Smooth muscle cell (in vitro differentiated cells): ENCODE measurements at regions not wholly inside any gene's neighbourhood (a gene's known extent, or its start where the extent isn't known, plus 50 kb on each side); places are given as distances from the start of the nearest gene placed in this dataset.

Experiments
- DNase-seq: peaks from one replicate; lab custom pipeline; 2025; ENCODE audit not compliant: unreplicated experiment; lab: John Stamatoyannopoulos, UW
- H2AFZ ChIP-seq: fragments of 200-600 bp; sonication (generic); 2 replicates; pipeline ENCODE4 v1.6.0; 2016; ENCODE audit warnings: antibody characterized with exemption, low read depth, mild to moderate bottlenecking
- H3F3A ChIP-seq: fragments of 200-600 bp; sonication (generic); 2 replicates; pipeline ENCODE4 v1.6.0; 2017; ENCODE audit warnings: antibody characterized with exemption, low read depth
- H3K27ac ChIP-seq: fragments of 200-600 bp; sonication (generic); 2 replicates; pipeline ENCODE4 v1.5.1; 2016; ENCODE audit warnings: low read depth, mild to moderate bottlenecking
- H3K27me3 ChIP-seq: fragments of 200-600 bp; sonication (generic); 2 replicates; pipeline ENCODE4 v1.6.1; 2016; ENCODE audit warnings: low read depth, mild to moderate bottlenecking
- H3K36me3 ChIP-seq: fragments of 200-600 bp; sonication (generic); 2 replicates; pipeline ENCODE4 v1.5.1; 2016; ENCODE audit warnings: low read depth
- H3K4me1 ChIP-seq: fragments of 200-600 bp; sonication (generic); 2 replicates; pipeline ENCODE4 v1.5.1; 2016; ENCODE audit warnings: low read depth
- H3K4me2 ChIP-seq: fragments of 200-600 bp; sonication (generic); 2 replicates; pipeline ENCODE4 v1.6.0; 2016; ENCODE audit warnings: mild to moderate bottlenecking
- H3K4me3 ChIP-seq: fragments of 200-600 bp; sonication (generic); 2 replicates; pipeline ENCODE4 v1.5.1; 2016; ENCODE audit warnings: mild to moderate bottlenecking
- H3K79me2 ChIP-seq: fragments of 200-600 bp; sonication (generic); 2 replicates; pipeline ENCODE4 v1.6.0; 2016; ENCODE audit warnings: low read depth, mild to moderate bottlenecking
- H3K9ac ChIP-seq: fragments of 200-600 bp; sonication (generic); 2 replicates; pipeline ENCODE4 v1.6.0; 2016; ENCODE audit warnings: low read depth
- H3K9me3 ChIP-seq: fragments of 200-600 bp; sonication (generic); replicated peaks from 2 replicates; pipeline ENCODE4 v1.5.1; 2016; ENCODE audit warnings: low read depth
- H4K20me1 ChIP-seq: fragments of 200-600 bp; sonication (generic); 2 replicates; pipeline ENCODE4 v1.6.0; 2016; ENCODE audit warnings: low read depth
- WGBS: methylation state at CpG from one replicate; pipeline ENCODE4 v1.1.7; 2016; ENCODE audit warnings: low lambda C conversion rate; 5-methylcytosine and 5-hydroxymethylcytosine counted together
- TF ChIP-seq, protein P1 (sequence below): fragments of 200-600 bp; sonication (generic); IDR thresholded peaks from 2 replicates; pipeline ENCODE4 v1.5.1; 2017; ENCODE audit warnings: borderline replicate concordance, mild to moderate bottlenecking, antibody characterized with exemption; ENCODE audit not compliant: insufficient read depth, poor library complexity, severe bottlenecking

GRCh38 chr1:95622609-95623008 lies 388.6 kb downstream of the RWDD3 start:
- Histone ChIP-seq H3K4me3 (no peak overlapping the region), H3K27ac (no peak overlapping the region), H3F3A (no peaks in the 10 kb centered on the region), H3K36me3 (no peaks in the 10 kb centered on the region), H3K9me3 (no peaks in the 10 kb centered on the region), H3K4me2 (no peak overlapping the region), H3K27me3 (no peaks in the 10 kb centered on the region), H2AFZ (no peak overlapping the region), H3K9ac (no peak overlapping the region), H3K4me1 (no peaks in the 10 kb centered on the region), H4K20me1 (no peaks in the 10 kb centered on the region), H3K79me2 (no peaks in the 10 kb centered on the region)
- DNase-seq: no peak
- 71% methylated on average over 5 of the region's 5 CpGs for WGBS
- TF ChIP-seq, protein P1, sequence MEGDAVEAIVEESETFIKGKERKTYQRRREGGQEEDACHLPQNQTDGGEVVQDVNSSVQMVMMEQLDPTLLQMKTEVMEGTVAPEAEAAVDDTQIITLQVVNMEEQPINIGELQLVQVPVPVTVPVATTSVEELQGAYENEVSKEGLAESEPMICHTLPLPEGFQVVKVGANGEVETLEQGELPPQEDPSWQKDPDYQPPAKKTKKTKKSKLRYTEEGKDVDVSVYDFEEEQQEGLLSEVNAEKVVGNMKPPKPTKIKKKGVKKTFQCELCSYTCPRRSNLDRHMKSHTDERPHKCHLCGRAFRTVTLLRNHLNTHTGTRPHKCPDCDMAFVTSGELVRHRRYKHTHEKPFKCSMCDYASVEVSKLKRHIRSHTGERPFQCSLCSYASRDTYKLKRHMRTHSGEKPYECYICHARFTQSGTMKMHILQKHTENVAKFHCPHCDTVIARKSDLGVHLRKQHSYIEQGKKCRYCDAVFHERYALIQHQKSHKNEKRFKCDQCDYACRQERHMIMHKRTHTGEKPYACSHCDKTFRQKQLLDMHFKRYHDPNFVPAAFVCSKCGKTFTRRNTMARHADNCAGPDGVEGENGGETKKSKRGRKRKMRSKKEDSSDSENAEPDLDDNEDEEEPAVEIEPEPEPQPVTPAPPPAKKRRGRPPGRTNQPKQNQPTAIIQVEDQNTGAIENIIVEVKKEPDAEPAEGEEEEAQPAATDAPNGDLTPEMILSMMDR: no peak

GRCh38 chr1:95625224-95625623 lies 391.2 kb downstream of the RWDD3 start:
- Histone ChIP-seq H3F3A (no peaks in the 10 kb centered on the region), H3K9me3 (no peaks in the 10 kb centered on the region), H3K36me3 (no peaks in the 10 kb centered on the region), H2AFZ (no peak overlapping the region), H4K20me1 (no peaks in the 10 kb centered on the region), H3K4me3 (no peak overlapping the region), H3K27ac (no peak overlapping the region), H3K79me2 (no peaks in the 10 kb centered on the region), H3K9ac (no peak overlapping the region), H3K27me3 (no peaks in the 10 kb centered on the region), H3K4me1 (no peaks in the 10 kb centered on the region), H3K4me2 (no peak overlapping the region)
- WGBS: 97% methylated on average over 1 of the region's 1 CpG
- TF ChIP-seq, protein P1: no peak
- DNase-seq: no peak

GRCh38 chr1:95627244-95627643 lies 393.2 kb downstream of the RWDD3 start:
- no peak overlapping the region for H3K9ac ChIP-seq

GRCh38 chr1:95631695-95632094 lies 397.7 kb downstream of the RWDD3 start:
- WGBS: 52% methylated on average over 3 of the region's 3 CpGs

More at GRCh38 chr1:95627244-95627643, 393.2 kb downstream of the RWDD3 start:
- 59% methylated on average over 6 of the region's 6 CpGs for WGBS
- TF ChIP-seq, protein P1: no peak
- Histone ChIP-seq H3K27ac (no peak overlapping the region), H2AFZ (no peak overlapping the region), H3K4me2 (no peak overlapping the region), H3K9me3 (no peaks in the 10 kb centered on the region), H3K36me3 (no peaks in the 10 kb centered on the region), H3K4me1 (no peaks in the 10 kb centered on the region), H3K79me2 (no peaks in the 10 kb centered on the region), H3F3A (no peaks in the 10 kb centered on the region), H3K27me3 (no peaks in the 10 kb centered on the region), H3K4me3 (no peak overlapping the region), H4K20me1 (no peaks in the 10 kb centered on the region)
- DNase-seq: no peak

More at GRCh38 chr1:95631695-95632094, 397.7 kb downstream of the RWDD3 start:
- no peaks in the 10 kb centered on the region for H3K27me3 ChIP-seq
- DNase-seq: no peak
- TF ChIP-seq, protein P1: no peak
- no peaks in the 10 kb centered on the region for H3K36me3 ChIP-seq
- no peak overlapping the region for H3K4me2 ChIP-seq
- H3K9ac ChIP-seq: no peak overlapping the region
- H4K20me1 ChIP-seq: no peaks in the 10 kb centered on the region
- no peak overlapping the region for H3K4me3 ChIP-seq
- H3K79me2 ChIP-seq: no peaks in the 10 kb centered on the region
- no peak overlapping the region for H3K27ac ChIP-seq
- H3K9me3 ChIP-seq: no peaks in the 10 kb centered on the region
- H2AFZ ChIP-seq: no peak overlapping the region
- no peaks in the 10 kb centered on the region for H3F3A ChIP-seq
- H3K4me1 ChIP-seq: no peaks in the 10 kb centered on the region
